Neural cell (in vitro differentiated cells): ENCODE measurements at regions not wholly inside any gene's neighbourhood (a gene's known extent, or its start where the extent isn't known, plus 50 kb on each side); places are given as distances from the start of the nearest gene placed in this dataset.

ENCODE experiments used
- H2AFZ ChIP-seq: fragments of 200-600, 300-800 bp; sonication (generic), shearing (Covaris generic); 2 replicates; pipeline ENCODE4 v1.6.0; 2014; ENCODE audit warnings: low read depth, mild to moderate bottlenecking, antibody characterized with exemption, low read length, moderate library complexity
- H3F3A ChIP-seq: fragments of 200-600 bp; shearing (Covaris generic); 2 replicates; pipeline ENCODE4 v1.6.1; 2016; ENCODE audit warnings: mild to moderate bottlenecking, moderate library complexity, mixed read lengths, antibody characterized with exemption, low read length; ENCODE audit not compliant: insufficient read depth, poor library complexity, severe bottlenecking
- H3K27ac ChIP-seq: fragments of 200-600, 300-800 bp; sonication (generic), shearing (Covaris generic); 2 replicates; pipeline ENCODE4 v1.5.1; 2014; ENCODE audit warnings: mild to moderate bottlenecking, low read length, moderate library complexity
- H3K27me3 ChIP-seq: fragments of 300-800, 200-600 bp; sonication (generic), shearing (Covaris generic); 2 replicates; pipeline ENCODE4 v1.6.0; 2014; ENCODE audit warnings: mild to moderate bottlenecking, low read depth, low read length, moderate library complexity; ENCODE audit not compliant: insufficient read depth
- H3K36me3 ChIP-seq: fragments of 300-800, 200-600 bp; sonication (generic), shearing (Covaris generic); 2 replicates; pipeline ENCODE4 v1.5.1; 2014; ENCODE audit warnings: mild to moderate bottlenecking, antibody characterized with exemption, low read length, moderate library complexity; ENCODE audit not compliant: insufficient read depth
- H3K4me2 ChIP-seq: fragments of 300-800, 200-600 bp; sonication (generic), shearing (Covaris generic); 2 replicates; pipeline ENCODE4 v1.6.0; 2014; ENCODE audit warnings: mild to moderate bottlenecking, low read length
- H3K4me3 ChIP-seq: fragments of 300-800, 200-600 bp; sonication (generic), shearing (Covaris generic); 2 replicates; pipeline ENCODE4 v1.5.1; 2014; ENCODE audit warnings: mild to moderate bottlenecking, low read length, moderate library complexity
- H3K79me2 ChIP-seq: fragments of 200-600 bp; shearing (Covaris generic); replicated peaks from 2 replicates; pipeline ENCODE4 v1.6.0; 2014; ENCODE audit warnings: mild to moderate bottlenecking, low read length, moderate library complexity; ENCODE audit not compliant: insufficient read depth
- H3K9ac ChIP-seq: fragments of 300-800, 200-600 bp; sonication (generic), shearing (Covaris generic); 2 replicates; pipeline ENCODE4 v1.6.1; 2016; ENCODE audit warnings: mild to moderate bottlenecking, low read length, mixed read lengths
- H3K9me2 ChIP-seq: fragments of 200-600 bp; shearing (Covaris generic); 2 replicates; pipeline ENCODE4 v1.6.1; 2016; ENCODE audit warnings: mild to moderate bottlenecking, low read length, mixed read lengths; ENCODE audit not compliant: insufficient read depth
- H3K9me3 ChIP-seq: fragments of 200-600, 300-800 bp; sonication (generic), shearing (Covaris generic); 2 replicates; pipeline ENCODE4 v1.6.1; 2016; ENCODE audit warnings: mild to moderate bottlenecking, mixed run types, low read length, moderate library complexity, mixed read lengths
- H4K20me1 ChIP-seq: fragments of 200-600 bp; shearing (Covaris generic); 2 replicates; pipeline ENCODE4 v1.6.1; 2016; ENCODE audit warnings: mild to moderate bottlenecking, mixed run types; ENCODE audit not compliant: insufficient read depth
- EP300 ChIP-seq: fragments of 450-650 bp; conservative IDR thresholded peaks from 2 replicates; pipeline ENCODE4 v1.6.1; 2014; ENCODE audit warnings: antibody characterized with exemption, mild to moderate bottlenecking, moderate library complexity; ENCODE audit not compliant: poor library complexity, severe bottlenecking
- EZH2 ChIP-seq: fragments of 200-600, 300-800 bp; shearing (Covaris generic), sonication (generic); IDR thresholded peaks from 2 replicates; pipeline ENCODE4 v1.6.1; 2014; ENCODE audit warnings: antibody characterized with exemption, low read length, borderline replicate concordance, mild to moderate bottlenecking; ENCODE audit not compliant: insufficient read depth, poor library complexity, severe bottlenecking
- MXI1 ChIP-seq: fragments of 450-650 bp; conservative IDR thresholded peaks from 2 replicates; pipeline ENCODE4 v1.6.1; 2014; ENCODE audit warnings: antibody characterized with exemption, mild to moderate bottlenecking; ENCODE audit not compliant: poor library complexity, severe bottlenecking
- POLR2AphosphoS5 ChIP-seq: IDR thresholded peaks from 2 replicates; pipeline ENCODE4 v1.6.1; 2012
- RAD21 ChIP-seq: fragments of 450-650 bp; conservative IDR thresholded peaks from 2 replicates; pipeline ENCODE4 v1.6.1; 2014; ENCODE audit warnings: antibody characterized with exemption, mild to moderate bottlenecking, moderate library complexity
- REST ChIP-seq: IDR thresholded peaks from 2 replicates; pipeline ENCODE4 v1.6.1; 2012; ENCODE audit warnings: borderline replicate concordance
- SMC3 ChIP-seq: fragments of 450-650 bp; conservative IDR thresholded peaks from 2 replicates; pipeline ENCODE4 v1.6.1; 2014; ENCODE audit warnings: antibody characterized with exemption, mild to moderate bottlenecking, moderate library complexity; ENCODE audit not compliant: poor library complexity
- TAF1 ChIP-seq: IDR thresholded peaks from 2 replicates; pipeline ENCODE4 v1.6.1; 2012; ENCODE audit warnings: low read depth
- TF ChIP-seq, protein P1 (sequence below): fragments of 450-650 bp; IDR thresholded peaks from 2 replicates; pipeline ENCODE4 v1.5.1; 2014; ENCODE audit warnings: antibody characterized with exemption, mild to moderate bottlenecking, moderate library complexity; ENCODE audit not compliant: poor library complexity, severe bottlenecking

DNA sequence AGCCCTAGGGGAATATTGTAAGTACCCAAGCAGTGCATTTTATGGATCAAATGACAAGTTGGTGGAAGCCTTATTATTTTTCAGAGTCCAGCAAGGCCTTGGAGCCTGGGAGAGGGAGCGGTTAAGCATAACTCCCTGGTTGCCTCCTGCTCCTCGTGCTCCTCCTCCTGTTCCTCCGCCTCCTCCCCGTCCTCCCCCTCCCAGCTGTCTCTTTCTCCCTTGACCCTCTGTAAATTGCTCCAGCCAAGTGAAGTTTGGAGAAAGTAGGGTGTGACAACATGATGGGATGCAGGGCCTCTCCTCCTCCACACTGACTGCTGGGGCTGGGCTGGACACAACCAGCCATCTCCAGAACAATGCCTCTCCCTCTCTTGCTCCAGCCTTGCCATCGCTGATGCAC is 586.9 kb downstream of the CCDC171 start:
- Histone ChIP-seq H3K27ac (no peak overlapping the region), H3K9me3 (no peaks in the 10 kb centered on the region), H3K36me3 (no peaks in the 10 kb centered on the region), H3K4me3 (no peak overlapping the region), H4K20me1 (no peaks in the 10 kb centered on the region), H2AFZ (no peak overlapping the region), H3F3A (no peaks in the 10 kb centered on the region), H3K4me2 (no peak overlapping the region), H3K9me2 (no peaks in the 10 kb centered on the region), H3K9ac (no peak overlapping the region), H3K27me3 (no peaks in the 10 kb centered on the region), H3K79me2 (no peaks in the 10 kb centered on the region)
- TF ChIP-seq RAD21 (no peak), TAF1 (no peak), POLR2AphosphoS5 (no peak), EZH2 (no peak), MXI1 (no peak), REST (no peak), SMC3 (no peak), EP300 (no peak)
- TF ChIP-seq, protein P1, sequence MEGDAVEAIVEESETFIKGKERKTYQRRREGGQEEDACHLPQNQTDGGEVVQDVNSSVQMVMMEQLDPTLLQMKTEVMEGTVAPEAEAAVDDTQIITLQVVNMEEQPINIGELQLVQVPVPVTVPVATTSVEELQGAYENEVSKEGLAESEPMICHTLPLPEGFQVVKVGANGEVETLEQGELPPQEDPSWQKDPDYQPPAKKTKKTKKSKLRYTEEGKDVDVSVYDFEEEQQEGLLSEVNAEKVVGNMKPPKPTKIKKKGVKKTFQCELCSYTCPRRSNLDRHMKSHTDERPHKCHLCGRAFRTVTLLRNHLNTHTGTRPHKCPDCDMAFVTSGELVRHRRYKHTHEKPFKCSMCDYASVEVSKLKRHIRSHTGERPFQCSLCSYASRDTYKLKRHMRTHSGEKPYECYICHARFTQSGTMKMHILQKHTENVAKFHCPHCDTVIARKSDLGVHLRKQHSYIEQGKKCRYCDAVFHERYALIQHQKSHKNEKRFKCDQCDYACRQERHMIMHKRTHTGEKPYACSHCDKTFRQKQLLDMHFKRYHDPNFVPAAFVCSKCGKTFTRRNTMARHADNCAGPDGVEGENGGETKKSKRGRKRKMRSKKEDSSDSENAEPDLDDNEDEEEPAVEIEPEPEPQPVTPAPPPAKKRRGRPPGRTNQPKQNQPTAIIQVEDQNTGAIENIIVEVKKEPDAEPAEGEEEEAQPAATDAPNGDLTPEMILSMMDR, result no peak

DNA sequence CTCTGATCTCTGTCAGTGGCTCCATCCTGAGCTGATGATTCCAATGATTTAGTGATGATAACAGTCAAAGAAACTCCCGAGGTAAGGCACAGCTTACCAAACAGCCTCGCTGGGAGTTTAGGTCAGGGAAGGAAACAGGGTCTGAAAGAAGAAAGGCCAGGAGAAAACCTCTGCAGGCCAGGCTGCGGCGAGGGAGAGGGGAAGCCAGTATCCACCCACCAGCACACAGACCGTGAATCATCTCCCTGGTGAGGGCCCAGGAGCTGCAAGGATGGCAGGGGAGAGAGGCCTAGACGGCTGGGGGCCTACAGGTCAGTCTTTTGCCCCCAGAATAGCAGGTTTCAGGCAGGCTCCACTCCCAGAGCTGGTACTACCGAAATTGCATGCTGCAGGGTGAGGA is 590.5 kb downstream of the CCDC171 start:
- Histone ChIP-seq H3K79me2 (no peaks in the 10 kb centered on the region), H3K36me3 (no peaks in the 10 kb centered on the region), H3K27ac (no peak overlapping the region), H4K20me1 (no peaks in the 10 kb centered on the region), H3K9ac (no peak overlapping the region), H3K9me3 (no peaks in the 10 kb centered on the region), H3K4me2 (no peak overlapping the region), H3K4me3 (no peak overlapping the region), H3K9me2 (no peaks in the 10 kb centered on the region), H3K27me3 (no peaks in the 10 kb centered on the region), H3F3A (no peaks in the 10 kb centered on the region), H2AFZ (no peak overlapping the region)
- no peak for TF ChIP-seq TAF1
- TF ChIP-seq REST, result no peak
- no peak for TF ChIP-seq EZH2
- no peak for TF ChIP-seq SMC3
- no peak for TF ChIP-seq MXI1
- no peak for TF ChIP-seq EP300
- no peak for TF ChIP-seq RAD21
- TF ChIP-seq POLR2AphosphoS5, result no peak
- TF ChIP-seq, protein P1, result no peak
